ENCODE measurements at regions not wholly inside any gene's neighbourhood (a gene's known extent, or its start where the extent isn't known, plus 50 kb on each side); places are given as distances from the start of the nearest gene placed in this dataset.

DNA sequence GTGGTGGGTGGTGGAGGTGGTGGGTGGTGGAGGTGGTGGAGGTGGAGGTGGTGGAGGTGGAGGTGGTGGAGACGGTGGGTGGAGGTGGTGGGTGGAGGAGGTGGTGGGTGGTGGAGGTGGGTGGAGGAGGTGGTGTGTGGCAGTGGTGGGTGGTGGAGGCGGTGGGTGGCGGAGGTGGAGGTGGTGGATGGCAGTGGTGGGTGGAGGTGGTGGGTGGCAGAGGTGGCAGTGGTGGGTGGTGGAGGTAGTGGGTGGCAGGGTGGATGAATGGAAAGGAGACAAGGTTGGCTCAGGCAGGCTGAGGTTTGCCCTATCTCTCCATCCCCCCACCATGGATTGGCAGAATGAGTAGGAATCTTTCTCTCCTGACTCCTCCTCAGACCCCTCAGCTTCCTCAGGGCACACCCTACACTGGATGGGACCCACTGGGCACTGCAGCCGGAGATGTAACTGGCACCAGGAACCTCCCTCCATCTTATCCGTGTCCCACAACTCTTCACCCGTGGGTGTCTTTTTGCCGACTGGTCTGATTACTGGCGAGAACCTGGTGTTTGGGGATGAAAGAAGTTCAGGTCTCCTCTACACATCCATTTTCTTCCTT, 166.3 kb downstream of the C9orf50 start:
- TF ChIP-seq, protein P1, sequence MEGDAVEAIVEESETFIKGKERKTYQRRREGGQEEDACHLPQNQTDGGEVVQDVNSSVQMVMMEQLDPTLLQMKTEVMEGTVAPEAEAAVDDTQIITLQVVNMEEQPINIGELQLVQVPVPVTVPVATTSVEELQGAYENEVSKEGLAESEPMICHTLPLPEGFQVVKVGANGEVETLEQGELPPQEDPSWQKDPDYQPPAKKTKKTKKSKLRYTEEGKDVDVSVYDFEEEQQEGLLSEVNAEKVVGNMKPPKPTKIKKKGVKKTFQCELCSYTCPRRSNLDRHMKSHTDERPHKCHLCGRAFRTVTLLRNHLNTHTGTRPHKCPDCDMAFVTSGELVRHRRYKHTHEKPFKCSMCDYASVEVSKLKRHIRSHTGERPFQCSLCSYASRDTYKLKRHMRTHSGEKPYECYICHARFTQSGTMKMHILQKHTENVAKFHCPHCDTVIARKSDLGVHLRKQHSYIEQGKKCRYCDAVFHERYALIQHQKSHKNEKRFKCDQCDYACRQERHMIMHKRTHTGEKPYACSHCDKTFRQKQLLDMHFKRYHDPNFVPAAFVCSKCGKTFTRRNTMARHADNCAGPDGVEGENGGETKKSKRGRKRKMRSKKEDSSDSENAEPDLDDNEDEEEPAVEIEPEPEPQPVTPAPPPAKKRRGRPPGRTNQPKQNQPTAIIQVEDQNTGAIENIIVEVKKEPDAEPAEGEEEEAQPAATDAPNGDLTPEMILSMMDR (IDR thresholded peaks at IDR 0.05; ENCODE audit: low read depth, low read length): no peak
- no peak for TF ChIP-seq EZH2phosphoT487 (IDR thresholded peaks at IDR 0.05; ENCODE audit: low read depth)
